ENCODE measurements at regions not wholly inside any gene's neighbourhood (a gene's known extent, or its start where the extent isn't known, plus 50 kb on each side); places are given as distances from the start of the nearest gene placed in this dataset.

GRCh38 chr9:81860581-81860980, 67.6 kb upstream of the SPATA31D4 start:
- TF ChIP-seq, protein P1, sequence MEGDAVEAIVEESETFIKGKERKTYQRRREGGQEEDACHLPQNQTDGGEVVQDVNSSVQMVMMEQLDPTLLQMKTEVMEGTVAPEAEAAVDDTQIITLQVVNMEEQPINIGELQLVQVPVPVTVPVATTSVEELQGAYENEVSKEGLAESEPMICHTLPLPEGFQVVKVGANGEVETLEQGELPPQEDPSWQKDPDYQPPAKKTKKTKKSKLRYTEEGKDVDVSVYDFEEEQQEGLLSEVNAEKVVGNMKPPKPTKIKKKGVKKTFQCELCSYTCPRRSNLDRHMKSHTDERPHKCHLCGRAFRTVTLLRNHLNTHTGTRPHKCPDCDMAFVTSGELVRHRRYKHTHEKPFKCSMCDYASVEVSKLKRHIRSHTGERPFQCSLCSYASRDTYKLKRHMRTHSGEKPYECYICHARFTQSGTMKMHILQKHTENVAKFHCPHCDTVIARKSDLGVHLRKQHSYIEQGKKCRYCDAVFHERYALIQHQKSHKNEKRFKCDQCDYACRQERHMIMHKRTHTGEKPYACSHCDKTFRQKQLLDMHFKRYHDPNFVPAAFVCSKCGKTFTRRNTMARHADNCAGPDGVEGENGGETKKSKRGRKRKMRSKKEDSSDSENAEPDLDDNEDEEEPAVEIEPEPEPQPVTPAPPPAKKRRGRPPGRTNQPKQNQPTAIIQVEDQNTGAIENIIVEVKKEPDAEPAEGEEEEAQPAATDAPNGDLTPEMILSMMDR (IDR thresholded peaks at IDR 0.05) = no peak
- no peak for TF ChIP-seq ZFX (IDR thresholded peaks at IDR 0.05; ENCODE audit: borderline replicate concordance)

Measured in 22Rv1 (cell line).